H9 (cell line): ENCODE measurements at regions not wholly inside any gene's neighbourhood (a gene's known extent, or its start where the extent isn't known, plus 50 kb on each side); places are given as distances from the start of the nearest gene placed in this dataset.

Experiments used
- DNase-seq: peaks from one replicate; pipeline ENCODE4 v3.0.0-alpha.2; 2017
- H2AFZ ChIP-seq: one replicate; pipeline ENCODE4 v1.6.1; 2013; ENCODE audit warnings: mild to moderate bottlenecking, low read length, control low read depth, moderate library complexity
- H2AK5ac ChIP-seq: 2 replicates; pipeline ENCODE4 v1.6.1; 2013; ENCODE audit warnings: low read length, control low read depth, mixed read lengths; ENCODE audit not compliant: insufficient read length
- H2BK120ac ChIP-seq: one replicate; pipeline ENCODE4 v1.6.1; 2013; ENCODE audit warnings: low read depth, mild to moderate bottlenecking, low read length, control low read depth, inconsistent platforms; ENCODE audit not compliant: poor library complexity, severe bottlenecking
- H2BK12ac ChIP-seq: 2 replicates; pipeline ENCODE4 v1.6.1; 2013; ENCODE audit warnings: low read length, control low read depth, mixed read lengths, low read depth; ENCODE audit not compliant: insufficient read length
- H2BK15ac ChIP-seq: 2 replicates; pipeline ENCODE4 v1.6.1; 2013; ENCODE audit warnings: low read depth, low read length, control low read depth
- H2BK20ac ChIP-seq: one replicate; pipeline ENCODE4 v1.6.1; 2013; ENCODE audit warnings: low read depth, mild to moderate bottlenecking, low read length, control low read depth, inconsistent platforms; ENCODE audit not compliant: poor library complexity, severe bottlenecking
- H2BK5ac ChIP-seq: 2 replicates; pipeline ENCODE4 v1.6.1; 2013; ENCODE audit warnings: low read length, control low read depth, mixed read lengths; ENCODE audit not compliant: insufficient read length
- H3K14ac ChIP-seq: 2 replicates; pipeline ENCODE4 v1.6.1; 2013; ENCODE audit warnings: low read length, control low read depth; ENCODE audit not compliant: insufficient read depth
- H3K18ac ChIP-seq: 2 replicates; pipeline ENCODE4 v1.6.1; 2013; ENCODE audit warnings: low read depth, mild to moderate bottlenecking, mixed read lengths, low read length, control low read depth; ENCODE audit not compliant: insufficient read length
- H3K23ac ChIP-seq: 2 replicates; pipeline ENCODE4 v1.6.1; 2013; ENCODE audit warnings: low read length, control low read depth, mixed read lengths, low read depth; ENCODE audit not compliant: insufficient read length
- H3K23me2 ChIP-seq: 2 replicates; pipeline ENCODE4 v1.6.1; 2013; ENCODE audit warnings: low read depth, mild to moderate bottlenecking, mixed read lengths, low read length, control low read depth; ENCODE audit not compliant: insufficient read length, poor library complexity, severe bottlenecking
- H3K27ac ChIP-seq: 2 replicates; pipeline ENCODE4 v1.5.1; 2013; ENCODE audit warnings: low read length, control low read depth, mixed read lengths, low read depth; ENCODE audit not compliant: insufficient read length
- H3K27me3 ChIP-seq: 2 replicates; pipeline ENCODE4 v1.6.1; 2013; ENCODE audit warnings: low read length, control low read depth, inconsistent platforms; ENCODE audit not compliant: insufficient read depth
- H3K4ac ChIP-seq: 2 replicates; pipeline ENCODE4 v1.6.1; 2013; ENCODE audit warnings: low read depth, mild to moderate bottlenecking, control low read depth, inconsistent platforms, low read length, moderate library complexity
- H3K4me1 ChIP-seq: 2 replicates; pipeline ENCODE4 v1.6.1; 2013; ENCODE audit warnings: low read length, control low read depth, inconsistent platforms; ENCODE audit not compliant: insufficient read depth
- H3K4me2 ChIP-seq: 2 replicates; pipeline ENCODE4 v1.6.1; 2013; ENCODE audit warnings: low read length, control low read depth, mixed read lengths; ENCODE audit not compliant: insufficient read length, insufficient read depth
- H3K56ac ChIP-seq: 2 replicates; pipeline ENCODE4 v1.6.1; 2013; ENCODE audit warnings: low read depth, mild to moderate bottlenecking, mixed read lengths, low read length, control low read depth; ENCODE audit not compliant: insufficient read length
- H3K79me1 ChIP-seq: 2 replicates; pipeline ENCODE4 v1.6.1; 2013; ENCODE audit warnings: low read depth, mild to moderate bottlenecking, moderate library complexity, low read length, control low read depth, inconsistent platforms; ENCODE audit not compliant: insufficient read depth, poor library complexity, severe bottlenecking
- H3K79me2 ChIP-seq: 2 replicates; pipeline ENCODE4 v1.6.1; 2013; ENCODE audit warnings: low read length, control low read depth, inconsistent platforms; ENCODE audit not compliant: insufficient read depth
- H3K9ac ChIP-seq: 2 replicates; pipeline ENCODE4 v1.6.1; 2013; ENCODE audit warnings: low read length, control low read depth, mixed read lengths; ENCODE audit not compliant: insufficient read length; ENCODE audit errors: extremely low read depth
- H3K9me3 ChIP-seq: one replicate; pipeline ENCODE4 v1.6.1; 2013; ENCODE audit warnings: low read depth, low read length, inconsistent platforms; ENCODE audit not compliant: control insufficient read depth
- H3T11ph ChIP-seq: one replicate; pipeline ENCODE4 v1.6.1; 2013; ENCODE audit warnings: mild to moderate bottlenecking, low read length, control low read depth, inconsistent platforms
- H4K20me1 ChIP-seq: one replicate; pipeline ENCODE4 v1.6.1; 2013; ENCODE audit not compliant: control insufficient read depth, insufficient read length, insufficient read depth
- H4K5ac ChIP-seq: 2 replicates; pipeline ENCODE4 v1.6.1; 2013; ENCODE audit warnings: low read depth, mild to moderate bottlenecking, mixed read lengths, low read length, control low read depth; ENCODE audit not compliant: insufficient read length
- H4K8ac ChIP-seq: replicated peaks from 2 replicates; pipeline ENCODE4 v1.6.1; 2013; ENCODE audit warnings: low read length, control low read depth, mixed read lengths, low read depth; ENCODE audit not compliant: insufficient read length
- H4K91ac ChIP-seq: 2 replicates; pipeline ENCODE4 v1.6.1; 2013; ENCODE audit warnings: low read depth, mild to moderate bottlenecking, moderate library complexity, mixed read lengths, low read length, control low read depth; ENCODE audit not compliant: insufficient read length
- H3K27ac Mint-ChIP-seq, 3 experiments: 2 replicates in 2 of 3; 3 replicates in 1 of 3; pipeline ENCODE4 v1.8.0; 2020 to 2021; ENCODE audit warnings: mixed read lengths in 3 of 3, mild to moderate bottlenecking in 1 of 3, moderate library complexity in 1 of 3
- H3K27me3 Mint-ChIP-seq: 2 replicates; pipeline ENCODE4 v1.8.0; 2021; ENCODE audit warnings: low read depth, mild to moderate bottlenecking, moderate library complexity, mixed read lengths
- H3K36me3 Mint-ChIP-seq, 3 experiments: 2 replicates in 2 of 3; 3 replicates in 1 of 3; pipeline ENCODE4 v1.8.0; 2020 to 2021; ENCODE audit warnings: low read depth in 3 of 3, mixed read lengths in 3 of 3; ENCODE audit not compliant: insufficient read depth in 1 of 3
- H3K4me1 Mint-ChIP-seq, 2 experiments: 2 replicates each; pipeline ENCODE4 v1.8.0; 2020; ENCODE audit warnings: mixed read lengths in 2 of 2
- H3K4me3 Mint-ChIP-seq, 2 experiments: 2 replicates in 1 of 2; 3 replicates in 1 of 2; pipeline ENCODE4 v1.8.0; 2020 to 2021; ENCODE audit warnings: mild to moderate bottlenecking in 2 of 2, mixed read lengths in 2 of 2, moderate library complexity in 1 of 2
- H3K9me3 Mint-ChIP-seq, 2 experiments: 2 replicates in 1 of 2; 3 replicates in 1 of 2; pipeline ENCODE4 v1.8.0; 2020; ENCODE audit warnings: mild to moderate bottlenecking in 2 of 2, mixed read lengths in 2 of 2, moderate library complexity in 1 of 2
- WGBS: extraction: QIAGEN DNeasy Blood & Tissue Kit; methylation state at CpG from one replicate; pipeline ENCODE4 v1.1.7; 2013; ENCODE audit warnings: missing lambda C conversion rate, low lambda C conversion rate, mixed read lengths; ENCODE audit not compliant: insufficient read length; ENCODE audit errors: extremely low coverage; 5-methylcytosine and 5-hydroxymethylcytosine counted together
- TF ChIP-seq, protein P1 (sequence below): fragments of 200-600 bp; sonication (generic); conservative IDR thresholded peaks from 3 replicates; pipeline ENCODE4 v1.8.0; 2021; ENCODE audit warnings: antibody characterized with exemption, mild to moderate bottlenecking

DNA sequence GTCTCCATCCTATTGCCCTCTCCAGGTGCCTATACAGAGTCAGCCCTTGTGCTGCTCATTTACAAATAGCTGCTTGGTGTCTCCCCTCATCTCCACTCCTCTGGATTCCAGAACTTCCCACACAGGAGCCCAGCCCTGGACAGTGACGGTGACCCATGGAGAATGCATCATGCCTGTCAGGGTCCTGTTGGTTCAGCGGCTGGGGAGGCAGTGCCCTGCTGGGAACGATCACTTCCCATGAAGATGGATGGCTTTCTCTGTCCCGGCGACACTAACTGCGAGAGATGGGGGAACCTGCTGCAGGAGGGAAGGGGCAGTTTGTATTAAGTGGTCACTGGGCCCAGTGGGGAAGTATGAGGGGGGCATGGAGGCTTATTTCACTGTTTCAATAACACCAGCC, 395.0 kb upstream of the TBX3 start:
- WGBS, result no CpG with 5 or more reads among the region's 6 CpGs
- no peaks in the 10 kb centered on the region for H4K20me1 ChIP-seq
- Mint-ChIP-seq H3K36me3 (no peaks in the 10 kb centered on the region), H3K4me3 (no peak overlapping the region), H3K27ac (peak overlapping the region in 1 of 3 experiments; percentile 31; a peak in 1 of 7 replicates), H3K9me3 (no peaks in the 10 kb centered on the region), H3K4me1 (no peaks in the 10 kb centered on the region; a peak in 1 of 4 replicates), H3K27me3 (peaks cover 6% of the 10 kb centered on the region; the same call in 1 of the 2 replicates)
- no peak overlapping the region for H2AK5ac ChIP-seq
- H3K4me1 ChIP-seq, result no peaks in the 10 kb centered on the region
- H3K4me2 ChIP-seq, result no peak overlapping the region
- no peak overlapping the region; the same call in 1 of the 2 replicates for H3K14ac ChIP-seq
- no peaks in the 10 kb centered on the region for H3K79me1 ChIP-seq
- no peak for DNase-seq
- H2AFZ ChIP-seq, result no peak overlapping the region
- H3K9ac ChIP-seq, result no peak overlapping the region
- H3K18ac ChIP-seq, result no peak overlapping the region
- no peak overlapping the region for H2BK15ac ChIP-seq
- no peak overlapping the region for H4K91ac ChIP-seq
- no peak overlapping the region for H3K56ac ChIP-seq
- H4K5ac ChIP-seq, result no peak overlapping the region
- no peaks in the 10 kb centered on the region for H3K23me2 ChIP-seq
- H3K79me2 ChIP-seq, result no peaks in the 10 kb centered on the region
- no peaks in the 10 kb centered on the region for H3K9me3 ChIP-seq
- no peak overlapping the region for H3T11ph ChIP-seq
- H2BK120ac ChIP-seq, result no peak overlapping the region
- no peak overlapping the region for H2BK20ac ChIP-seq
- TF ChIP-seq, protein P1, sequence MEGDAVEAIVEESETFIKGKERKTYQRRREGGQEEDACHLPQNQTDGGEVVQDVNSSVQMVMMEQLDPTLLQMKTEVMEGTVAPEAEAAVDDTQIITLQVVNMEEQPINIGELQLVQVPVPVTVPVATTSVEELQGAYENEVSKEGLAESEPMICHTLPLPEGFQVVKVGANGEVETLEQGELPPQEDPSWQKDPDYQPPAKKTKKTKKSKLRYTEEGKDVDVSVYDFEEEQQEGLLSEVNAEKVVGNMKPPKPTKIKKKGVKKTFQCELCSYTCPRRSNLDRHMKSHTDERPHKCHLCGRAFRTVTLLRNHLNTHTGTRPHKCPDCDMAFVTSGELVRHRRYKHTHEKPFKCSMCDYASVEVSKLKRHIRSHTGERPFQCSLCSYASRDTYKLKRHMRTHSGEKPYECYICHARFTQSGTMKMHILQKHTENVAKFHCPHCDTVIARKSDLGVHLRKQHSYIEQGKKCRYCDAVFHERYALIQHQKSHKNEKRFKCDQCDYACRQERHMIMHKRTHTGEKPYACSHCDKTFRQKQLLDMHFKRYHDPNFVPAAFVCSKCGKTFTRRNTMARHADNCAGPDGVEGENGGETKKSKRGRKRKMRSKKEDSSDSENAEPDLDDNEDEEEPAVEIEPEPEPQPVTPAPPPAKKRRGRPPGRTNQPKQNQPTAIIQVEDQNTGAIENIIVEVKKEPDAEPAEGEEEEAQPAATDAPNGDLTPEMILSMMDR, result no peak
- H2BK12ac ChIP-seq, result no peak overlapping the region
- H4K8ac ChIP-seq, result no peak overlapping the region
- no peaks in the 10 kb centered on the region for H3K27me3 ChIP-seq
- no peak overlapping the region for H3K4ac ChIP-seq
- no peak overlapping the region for H3K27ac ChIP-seq
- no peak overlapping the region for H3K23ac ChIP-seq
- H2BK5ac ChIP-seq, result no peak overlapping the region
